Ishikawa (cell line): ENCODE measurements at regions not wholly inside any gene's neighbourhood (a gene's known extent, or its start where the extent isn't known, plus 50 kb on each side); places are given as distances from the start of the nearest gene placed in this dataset.

Experiments
- CREB1 ChIP-seq: IDR thresholded peaks from 2 replicates; pipeline ENCODE4 v1.6.1; 2012; ENCODE audit warnings: low read depth
- EP300 ChIP-seq: IDR thresholded peaks from 2 replicates; pipeline ENCODE4 v1.6.1; 2012; ENCODE audit warnings: borderline replicate concordance
- TF ChIP-seq, protein P1 (sequence below): IDR thresholded peaks from 2 replicates; pipeline ENCODE4 v1.6.1; 2012; ENCODE audit warnings: low read depth, mild to moderate bottlenecking

DNA sequence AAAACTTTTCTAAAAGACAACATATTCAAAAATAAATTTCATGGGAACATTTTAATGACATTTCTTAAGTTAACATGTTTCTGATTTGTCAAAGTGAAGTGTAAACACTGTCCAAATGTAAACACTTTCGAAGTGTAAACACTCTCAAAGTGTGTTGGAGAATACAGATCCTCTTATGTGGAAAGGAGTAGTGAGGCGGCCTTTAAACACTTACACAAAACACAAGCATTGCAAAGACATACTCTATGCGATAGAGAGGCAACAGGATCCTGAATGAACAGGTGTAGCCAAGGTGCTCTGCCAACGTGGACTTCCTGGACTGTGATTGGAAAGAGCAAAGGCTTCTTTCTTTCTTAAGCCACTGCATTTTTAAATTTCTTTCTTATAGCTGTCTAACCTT lies 62.7 kb upstream of the PGM2 start:
- no peak for TF ChIP-seq CREB1
- TF ChIP-seq, protein P1, sequence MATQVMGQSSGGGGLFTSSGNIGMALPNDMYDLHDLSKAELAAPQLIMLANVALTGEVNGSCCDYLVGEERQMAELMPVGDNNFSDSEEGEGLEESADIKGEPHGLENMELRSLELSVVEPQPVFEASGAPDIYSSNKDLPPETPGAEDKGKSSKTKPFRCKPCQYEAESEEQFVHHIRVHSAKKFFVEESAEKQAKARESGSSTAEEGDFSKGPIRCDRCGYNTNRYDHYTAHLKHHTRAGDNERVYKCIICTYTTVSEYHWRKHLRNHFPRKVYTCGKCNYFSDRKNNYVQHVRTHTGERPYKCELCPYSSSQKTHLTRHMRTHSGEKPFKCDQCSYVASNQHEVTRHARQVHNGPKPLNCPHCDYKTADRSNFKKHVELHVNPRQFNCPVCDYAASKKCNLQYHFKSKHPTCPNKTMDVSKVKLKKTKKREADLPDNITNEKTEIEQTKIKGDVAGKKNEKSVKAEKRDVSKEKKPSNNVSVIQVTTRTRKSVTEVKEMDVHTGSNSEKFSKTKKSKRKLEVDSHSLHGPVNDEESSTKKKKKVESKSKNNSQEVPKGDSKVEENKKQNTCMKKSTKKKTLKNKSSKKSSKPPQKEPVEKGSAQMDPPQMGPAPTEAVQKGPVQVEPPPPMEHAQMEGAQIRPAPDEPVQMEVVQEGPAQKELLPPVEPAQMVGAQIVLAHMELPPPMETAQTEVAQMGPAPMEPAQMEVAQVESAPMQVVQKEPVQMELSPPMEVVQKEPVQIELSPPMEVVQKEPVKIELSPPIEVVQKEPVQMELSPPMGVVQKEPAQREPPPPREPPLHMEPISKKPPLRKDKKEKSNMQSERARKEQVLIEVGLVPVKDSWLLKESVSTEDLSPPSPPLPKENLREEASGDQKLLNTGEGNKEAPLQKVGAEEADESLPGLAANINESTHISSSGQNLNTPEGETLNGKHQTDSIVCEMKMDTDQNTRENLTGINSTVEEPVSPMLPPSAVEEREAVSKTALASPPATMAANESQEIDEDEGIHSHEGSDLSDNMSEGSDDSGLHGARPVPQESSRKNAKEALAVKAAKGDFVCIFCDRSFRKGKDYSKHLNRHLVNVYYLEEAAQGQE: no peak
- no peak for TF ChIP-seq EP300
